Activated CD4-positive, alpha-beta T cell treated with anti-CD3 and anti-CD28 coated beads, Interleukin-2, Interleukin-4, amounts not matched to agents 100 ng/mL and 50 ng/mL, durations not matched to agents 16 hours and 8 hours (primary cell): ENCODE measurements at regions not wholly inside any gene's neighbourhood (a gene's known extent, or its start where the extent isn't known, plus 50 kb on each side); places are given as distances from the start of the nearest gene placed in this dataset.

ENCODE experiments used
- DNase-seq: peaks from one replicate; pipeline ENCODE4 v3.0.0-alpha.2; 2020; ENCODE audit warnings: low spot score

- no peak for DNase-seq
These were observed 334.7 kb downstream of the DIRAS2 start for GRCh38 chr9:90307891-90308290.

GRCh38 chr9:90308691-90309090 lies 333.9 kb downstream of the DIRAS2 start:
- DNase-seq: no peak

- no peak for DNase-seq
These were observed 332.7 kb downstream of the DIRAS2 start for GRCh38 chr9:90309809-90310520.

GRCh38 chr9:90310521-90310876 lies 332.1 kb downstream of the DIRAS2 start:
- DNase-seq: no peak

GRCh38 chr9:90311811-90312210 lies 330.8 kb downstream of the DIRAS2 start:
- no peak for DNase-seq

- DNase-seq: no peak
These were observed 320.3 kb downstream of the DIRAS2 start for GRCh38 chr9:90322296-90322695.

GRCh38 chr9:90325913-90326653 lies 316.5 kb downstream of the DIRAS2 start:
- DNase-seq: no peak

GRCh38 chr9:90330231-90330630 lies 312.4 kb downstream of the DIRAS2 start:
- DNase-seq: no peak

GRCh38 chr9:90331826-90332575 lies 310.6 kb downstream of the DIRAS2 start:
- no peak for DNase-seq

GRCh38 chr9:90333226-90333625 lies 309.4 kb downstream of the DIRAS2 start:
- DNase-seq: no peak

GRCh38 chr9:90340421-90340820 lies 302.2 kb downstream of the DIRAS2 start:
- DNase-seq: no peak

GRCh38 chr9:90342607-90343006 lies 300.0 kb downstream of the DIRAS2 start:
- DNase-seq: no peak

GRCh38 chr9:90343366-90343765 lies 299.3 kb downstream of the DIRAS2 start:
- DNase-seq: no peak

GRCh38 chr9:90343991-90344390 lies 298.6 kb downstream of the DIRAS2 start:
- no peak for DNase-seq

- DNase-seq: no peak
These were observed 277.0 kb downstream of the DIRAS2 start for GRCh38 chr9:90365666-90366065.

GRCh38 chr9:90368241-90368640 lies 274.4 kb downstream of the DIRAS2 start:
- no peak for DNase-seq

- DNase-seq: no peak
These were observed 273.7 kb downstream of the DIRAS2 start for GRCh38 chr9:90368928-90369327.

- DNase-seq: no peak
These were observed 262.9 kb downstream of the DIRAS2 start for GRCh38 chr9:90379771-90380170.

- DNase-seq: no peak
These were observed 257.5 kb downstream of the DIRAS2 start for GRCh38 chr9:90385146-90385545.

GRCh38 chr9:90393365-90394152 lies 249.1 kb downstream of the DIRAS2 start:
- no peak for DNase-seq

- no peak for DNase-seq
These were observed 247.8 kb downstream of the DIRAS2 start for GRCh38 chr9:90394871-90395270.

GRCh38 chr9:90400091-90400490 lies 242.5 kb downstream of the DIRAS2 start:
- DNase-seq: no peak
